Endodermal cell (in vitro differentiated cells): ENCODE measurements at regions not wholly inside any gene's neighbourhood (a gene's known extent, or its start where the extent isn't known, plus 50 kb on each side); places are given as distances from the start of the nearest gene placed in this dataset.

Source experiments
- DNase-seq: peaks from one replicate; pipeline ENCODE4 v3.0.0-alpha.2; 2017
- H3K27ac ChIP-seq: 2 replicates; pipeline ENCODE4 v1.5.1; 2013; ENCODE audit warnings: mild to moderate bottlenecking, low read depth, low read length, moderate library complexity
- H3K27me3 ChIP-seq: 2 replicates; pipeline ENCODE4 v1.6.1; 2013; ENCODE audit warnings: mild to moderate bottlenecking, low read length, moderate library complexity; ENCODE audit not compliant: insufficient read depth, control insufficient read depth, poor library complexity, severe bottlenecking
- H3K36me3 ChIP-seq: 2 replicates; pipeline ENCODE4 v1.7.0; 2013; ENCODE audit warnings: mild to moderate bottlenecking, low read length, moderate library complexity; ENCODE audit not compliant: control insufficient read depth, insufficient read depth
- H3K4me1 ChIP-seq: one replicate; pipeline ENCODE4 v1.7.0; 2013; ENCODE audit warnings: low read length; ENCODE audit not compliant: control insufficient read depth, insufficient read depth
- H3K4me3 ChIP-seq: 2 replicates; pipeline ENCODE4 v1.5.1; 2013; ENCODE audit warnings: mild to moderate bottlenecking, low read length, moderate library complexity
- H3K9ac ChIP-seq: 2 replicates; pipeline ENCODE4 v1.6.1; 2013; ENCODE audit warnings: mild to moderate bottlenecking, low read length, moderate library complexity; ENCODE audit not compliant: poor library complexity, severe bottlenecking; ENCODE audit errors: extremely low read depth
- H3K9me3 ChIP-seq: 2 replicates; pipeline ENCODE4 v1.6.1; 2013; ENCODE audit warnings: mild to moderate bottlenecking, low read length, moderate library complexity; ENCODE audit not compliant: control insufficient read depth
- H3K27ac Mint-ChIP-seq: 2 replicates; pipeline ENCODE4 v1.8.0; 2020; ENCODE audit warnings: mixed read lengths
- H3K27me3 Mint-ChIP-seq: 2 replicates; pipeline ENCODE4 v1.8.0; 2021; ENCODE audit warnings: mild to moderate bottlenecking, mixed read lengths; ENCODE audit not compliant: insufficient read depth
- H3K36me3 Mint-ChIP-seq: 2 replicates; pipeline ENCODE4 v1.8.0; 2020; ENCODE audit warnings: low read depth, mixed read lengths
- H3K4me1 Mint-ChIP-seq: 2 replicates; pipeline ENCODE4 v1.8.0; 2020; ENCODE audit warnings: mixed read lengths
- H3K4me3 Mint-ChIP-seq: 2 replicates; pipeline ENCODE4 v1.8.0; 2020; ENCODE audit warnings: mild to moderate bottlenecking, moderate library complexity, mixed read lengths
- H3K9me3 Mint-ChIP-seq: 2 replicates; pipeline ENCODE4 v1.8.0; 2020; ENCODE audit warnings: mild to moderate bottlenecking, mixed read lengths
- CTCF ChIP-seq: fragments of 200-600 bp; sonication (generic); conservative IDR thresholded peaks from 2 replicates; pipeline ENCODE4 v1.5.0; 2021; ENCODE audit warnings: antibody characterized with exemption, mild to moderate bottlenecking
- WGBS, 2 experiments: methylation state at CpG; one replicate each; pipeline versions ENCODE4 v1.1.5 to v1.1.7; 2013; ENCODE audit warnings: missing lambda C conversion rate in 2 of 2, mixed read lengths in 1 of 2; ENCODE audit not compliant: insufficient coverage in 1 of 2, insufficient read length in 1 of 2; 5-methylcytosine and 5-hydroxymethylcytosine counted together

- peaks cover 2% of the 10 kb centered on the region for H3K36me3 Mint-ChIP-seq
- no peak for DNase-seq
- no peaks in the 10 kb centered on the region for H3K36me3 ChIP-seq
These were observed 99.7 kb upstream of the RFX8 start for GRCh38 chr2:101574622-101575021.

GRCh38 chr2:101571951-101572350, 97.0 kb upstream of the RFX8 start:
- H3K9ac ChIP-seq = no peak overlapping the region
- no peaks in the 10 kb centered on the region for H3K36me3 ChIP-seq
- Mint-ChIP-seq H3K27ac (no peak overlapping the region), H3K4me1 (peaks cover 11% of the 10 kb centered on the region), H3K4me3 (no peak overlapping the region), H3K27me3 (peaks cover 53% of the 10 kb centered on the region), H3K36me3 (peaks cover 2% of the 10 kb centered on the region), H3K9me3 (peaks cover 7% of the 10 kb centered on the region)
- no peak overlapping the region for H3K27ac ChIP-seq
- 94% methylated on average over 1 of the region's 1 CpG; no CpG with 5 or more reads in 1 of the 2 experiments for WGBS, 2 experiments
- no peak overlapping the region for H3K4me3 ChIP-seq
- no peaks in the 10 kb centered on the region for H3K9me3 ChIP-seq
- no peak for DNase-seq
- no peaks in the 10 kb centered on the region for H3K27me3 ChIP-seq
- no peaks in the 10 kb centered on the region for H3K4me1 ChIP-seq
- TF ChIP-seq CTCF = no peak

More at GRCh38 chr2:101574622-101575021, 99.7 kb upstream of the RFX8 start:
- Histone ChIP-seq H3K27me3 (no peaks in the 10 kb centered on the region), H3K9ac (no peak overlapping the region), H3K4me3 (no peak overlapping the region), H3K9me3 (no peaks in the 10 kb centered on the region), H3K27ac (no peak overlapping the region), H3K4me1 (peaks cover 3% of the 10 kb centered on the region)
- Mint-ChIP-seq H3K27me3 (peaks cover 38% of the 10 kb centered on the region), H3K27ac (no peak overlapping the region), H3K9me3 (peaks cover 7% of the 10 kb centered on the region), H3K4me3 (no peak overlapping the region), H3K4me1 (peaks cover 12% of the 10 kb centered on the region)
- 80 to 84% methylated on average over 3 to 6 of the region's 6 CpGs for WGBS, 2 experiments
- no peak for TF ChIP-seq CTCF

GRCh38 chr2:101569886-101570520, 95.1 kb upstream of the RFX8 start:
- peaks cover 2% of the 10 kb centered on the region for H3K36me3 Mint-ChIP-seq
- peaks cover 17% of the 10 kb centered on the region for H3K4me1 Mint-ChIP-seq
- peaks cover 7% of the 10 kb centered on the region for H3K9me3 Mint-ChIP-seq
- no peaks in the 10 kb centered on the region for H3K36me3 ChIP-seq
- peaks cover 59% of the 10 kb centered on the region for H3K27me3 Mint-ChIP-seq
- no peaks in the 10 kb centered on the region for H3K4me1 ChIP-seq
- DNase-seq = no peak
- no peak overlapping the region for H3K4me3 ChIP-seq
- H3K27ac ChIP-seq = no peak overlapping the region
- H3K9me3 ChIP-seq = no peaks in the 10 kb centered on the region
- no peak overlapping the region for H3K9ac ChIP-seq
- H3K27me3 ChIP-seq = no peaks in the 10 kb centered on the region
- no peak overlapping the region for H3K4me3 Mint-ChIP-seq
- TF ChIP-seq CTCF = no peak
- no peak overlapping the region for H3K27ac Mint-ChIP-seq
- WGBS, 2 experiments = 71 to 85% methylated on average over 1 to 6 of the region's 7 CpGs
